ENCODE measurements at regions not wholly inside any gene's neighbourhood (a gene's known extent, or its start where the extent isn't known, plus 50 kb on each side); places are given as distances from the start of the nearest gene placed in this dataset.

DNA sequence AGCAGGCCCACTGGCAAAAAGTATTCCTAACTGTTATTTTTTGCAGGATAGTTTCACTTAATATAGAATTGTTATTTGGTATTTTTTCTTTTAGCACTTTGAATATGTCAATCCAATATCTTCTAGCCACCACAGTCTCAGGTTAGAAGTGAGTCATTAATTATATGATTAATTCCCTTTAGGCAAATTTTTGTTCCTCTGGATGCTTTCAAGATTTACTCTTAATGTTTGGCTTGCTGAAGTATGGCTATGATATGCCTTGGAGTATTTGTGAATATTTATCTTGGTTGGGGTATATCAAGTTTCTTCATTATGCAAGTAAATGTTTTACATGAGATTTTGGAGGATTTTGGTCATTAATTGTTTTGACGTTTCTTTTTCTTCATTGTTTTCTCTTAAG is 152.1 kb upstream of the ALCAM start:
- DNase-seq (ENCODE audit: low read depth), result no peak
- TF ChIP-seq, protein P1, sequence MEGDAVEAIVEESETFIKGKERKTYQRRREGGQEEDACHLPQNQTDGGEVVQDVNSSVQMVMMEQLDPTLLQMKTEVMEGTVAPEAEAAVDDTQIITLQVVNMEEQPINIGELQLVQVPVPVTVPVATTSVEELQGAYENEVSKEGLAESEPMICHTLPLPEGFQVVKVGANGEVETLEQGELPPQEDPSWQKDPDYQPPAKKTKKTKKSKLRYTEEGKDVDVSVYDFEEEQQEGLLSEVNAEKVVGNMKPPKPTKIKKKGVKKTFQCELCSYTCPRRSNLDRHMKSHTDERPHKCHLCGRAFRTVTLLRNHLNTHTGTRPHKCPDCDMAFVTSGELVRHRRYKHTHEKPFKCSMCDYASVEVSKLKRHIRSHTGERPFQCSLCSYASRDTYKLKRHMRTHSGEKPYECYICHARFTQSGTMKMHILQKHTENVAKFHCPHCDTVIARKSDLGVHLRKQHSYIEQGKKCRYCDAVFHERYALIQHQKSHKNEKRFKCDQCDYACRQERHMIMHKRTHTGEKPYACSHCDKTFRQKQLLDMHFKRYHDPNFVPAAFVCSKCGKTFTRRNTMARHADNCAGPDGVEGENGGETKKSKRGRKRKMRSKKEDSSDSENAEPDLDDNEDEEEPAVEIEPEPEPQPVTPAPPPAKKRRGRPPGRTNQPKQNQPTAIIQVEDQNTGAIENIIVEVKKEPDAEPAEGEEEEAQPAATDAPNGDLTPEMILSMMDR (conservative IDR thresholded peaks at IDR 0.05; ENCODE audit: low read depth, low read length), result no peak
- H3K4me3 ChIP-seq (ENCODE audit: low read depth, low read length), result no peak overlapping the region

DNA sequence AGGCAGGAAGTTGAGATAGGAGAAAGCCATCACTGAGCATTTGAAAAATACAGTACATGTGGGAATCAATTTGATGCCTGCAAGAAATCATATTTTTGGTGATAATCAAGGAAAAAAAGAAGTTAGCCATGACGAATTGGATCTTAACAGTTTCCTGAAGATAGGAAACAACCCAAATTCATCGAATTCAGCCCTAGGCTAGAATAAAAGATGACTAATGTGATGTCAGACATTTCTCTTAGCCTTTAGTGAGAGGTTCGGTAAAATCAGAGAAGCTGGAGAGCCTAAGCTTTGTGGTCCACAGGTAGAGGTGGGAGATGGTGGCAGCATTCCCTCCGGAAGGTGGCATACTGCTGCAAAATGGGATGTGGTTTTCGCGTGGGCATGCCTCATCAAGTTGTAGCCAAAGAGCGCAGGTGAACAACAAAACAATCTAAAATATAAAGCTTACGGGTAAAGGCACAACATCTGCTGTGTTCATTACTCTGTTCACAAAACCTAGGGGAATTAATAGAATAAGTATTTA is 144.1 kb upstream of the ALCAM start:
- no peak for DNase-seq (ENCODE audit: low read depth)
- H3K4me3 ChIP-seq (ENCODE audit: low read depth, low read length), result no peak overlapping the region
- TF ChIP-seq, protein P1 (conservative IDR thresholded peaks at IDR 0.05; ENCODE audit: low read depth, low read length), result no peak

DNA sequence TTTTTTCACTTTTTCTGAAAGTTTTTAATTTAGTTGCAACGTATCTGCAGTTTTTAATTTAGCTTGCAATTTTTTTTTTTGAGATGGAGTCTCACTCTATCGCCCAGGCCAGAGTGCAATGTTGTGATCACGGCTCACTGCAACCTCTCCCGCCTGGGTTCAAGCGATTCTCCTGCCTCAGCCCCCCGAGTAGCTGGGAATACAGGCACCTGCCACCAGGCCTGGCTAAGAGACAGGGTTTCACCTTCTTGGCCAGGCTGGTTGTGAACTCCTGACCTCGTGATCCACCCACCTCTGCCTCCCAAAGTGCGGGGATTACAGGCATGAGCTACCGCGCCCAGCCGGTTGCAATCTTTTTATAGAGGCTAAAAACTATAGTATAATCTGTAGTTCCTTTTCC is 142.9 kb upstream of the ALCAM start:
- TF ChIP-seq, protein P1 (conservative IDR thresholded peaks at IDR 0.05; ENCODE audit: low read depth, low read length), result no peak
- no peak overlapping the region for H3K4me3 ChIP-seq (ENCODE audit: low read depth, low read length)
- DNase-seq (ENCODE audit: low read depth), result no peak

DNA sequence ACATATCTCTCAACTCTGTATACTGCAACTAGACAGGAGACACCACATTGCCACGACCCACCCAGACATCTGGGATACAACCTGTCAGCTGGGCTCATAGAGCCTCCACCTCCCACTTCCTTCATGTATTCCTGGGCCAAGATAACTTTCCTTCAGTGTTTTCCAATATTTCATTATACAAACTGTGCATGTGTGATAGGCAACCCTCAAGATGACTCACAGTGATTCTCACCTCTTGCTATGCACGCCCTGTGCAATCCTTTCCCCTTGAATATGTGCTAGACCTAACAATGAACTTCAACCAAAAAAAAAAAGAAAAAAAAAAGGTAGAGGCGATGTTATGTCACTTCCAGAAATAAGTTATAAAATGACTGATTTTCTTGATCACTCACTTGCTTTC is 138.0 kb upstream of the ALCAM start:
- TF ChIP-seq, protein P1 (conservative IDR thresholded peaks at IDR 0.05; ENCODE audit: low read depth, low read length), result no peak
- no peak for DNase-seq (ENCODE audit: low read depth)
- H3K4me3 ChIP-seq (ENCODE audit: low read depth, low read length), result no peak overlapping the region

DNA sequence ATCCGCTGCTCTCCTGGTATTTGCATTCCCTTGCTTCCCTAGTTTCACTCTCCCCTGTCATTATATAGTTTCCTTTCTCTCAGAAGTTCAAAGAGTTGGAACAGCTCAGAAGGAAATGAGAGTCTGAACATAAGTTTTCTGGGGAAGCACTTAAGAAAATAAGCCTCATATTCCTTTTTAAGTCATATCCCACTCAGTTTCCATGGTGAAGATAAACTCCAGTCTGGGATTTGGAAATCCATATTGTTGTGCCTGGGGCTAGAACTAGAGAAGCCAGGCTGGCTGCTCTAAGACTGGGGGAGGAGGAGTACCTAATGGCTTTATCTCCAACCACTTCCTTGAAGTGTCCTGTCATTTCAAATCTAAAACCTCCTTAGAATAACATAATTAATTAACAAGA is 134.2 kb upstream of the ALCAM start:
- no peak overlapping the region for H3K4me3 ChIP-seq (ENCODE audit: low read depth, low read length)
- TF ChIP-seq, protein P1 (conservative IDR thresholded peaks at IDR 0.05; ENCODE audit: low read depth, low read length), result no peak
- DNase-seq (ENCODE audit: low read depth), result no peak

DNA sequence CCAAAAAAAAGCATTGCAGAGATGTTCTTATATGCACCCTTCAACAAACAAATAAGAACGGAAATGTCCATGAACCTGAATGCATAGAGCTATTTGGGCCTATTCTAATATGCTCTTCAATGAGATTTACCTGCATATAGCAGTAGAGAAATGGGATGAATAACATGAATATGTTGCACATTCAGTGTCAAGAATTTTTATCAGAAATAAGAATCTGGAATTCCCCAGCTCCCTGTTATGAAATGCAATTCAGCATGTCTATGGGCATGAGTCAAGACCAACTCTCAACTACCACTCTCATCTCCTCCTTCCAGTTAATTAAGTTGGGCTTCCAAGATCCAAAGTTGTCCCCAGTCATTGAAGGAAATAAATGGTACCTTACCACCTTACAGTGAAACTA is 133.7 kb upstream of the ALCAM start:
- TF ChIP-seq, protein P1 (conservative IDR thresholded peaks at IDR 0.05; ENCODE audit: low read depth, low read length), result no peak

DNA sequence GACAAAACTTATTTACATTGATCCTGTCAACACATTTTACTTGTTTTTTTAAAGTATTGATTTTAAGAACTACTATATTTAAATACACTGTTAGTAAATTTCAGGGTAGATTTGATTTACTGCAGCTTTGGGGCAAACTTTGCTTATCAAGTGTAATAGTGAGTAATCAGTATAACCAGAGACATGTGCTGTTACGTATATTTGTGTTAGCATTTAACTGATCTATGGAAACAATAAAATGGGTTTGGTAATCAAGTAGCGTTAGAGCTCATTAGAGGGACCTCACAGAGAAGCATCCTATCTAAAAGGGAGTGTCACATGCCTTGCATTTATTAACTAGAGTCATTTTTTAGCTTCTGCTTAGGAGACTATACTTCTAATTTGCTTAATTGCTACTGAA is 131.5 kb upstream of the ALCAM start:
- DNase-seq (ENCODE audit: low read depth), result no peak
- H3K4me3 ChIP-seq (ENCODE audit: low read depth, low read length), result no peak overlapping the region
- TF ChIP-seq, protein P1 (conservative IDR thresholded peaks at IDR 0.05; ENCODE audit: low read depth, low read length), result no peak

More for the DNA sequence above, 133.7 kb upstream of the ALCAM start:
- no peak for DNase-seq (ENCODE audit: low read depth)
- H3K4me3 ChIP-seq (ENCODE audit: low read depth, low read length), result no peak overlapping the region
